ENCODE measurements at regions not wholly inside any gene's neighbourhood (a gene's known extent, or its start where the extent isn't known, plus 50 kb on each side); places are given as distances from the start of the nearest gene placed in this dataset.
"Not testable (repeated sequence)": the region's sequence is repeated elsewhere in the genome, so short reads cannot be mapped to it uniquely, and the experiment has no call there.

- no peak for DNase-seq (ENCODE audit: low spot score)
These were observed 51.5 kb upstream of the PHF21B start for GRCh38 chr22:45061332-45061731.

GRCh38 chr22:45064313-45065278 lies 54.8 kb upstream of the PHF21B start:
- DNase-seq (ENCODE audit: low spot score) = no peak

- no peak for DNase-seq (ENCODE audit: low spot score)
These were observed 55.9 kb upstream of the PHF21B start for GRCh38 chr22:45065726-45066125.

GRCh38 chr22:45067731-45068130 lies 57.9 kb upstream of the PHF21B start:
- DNase-seq (ENCODE audit: low spot score) = no peak

GRCh38 chr22:45069925-45070324 lies 60.1 kb upstream of the PHF21B start:
- DNase-seq (ENCODE audit: low spot score) = no peak

GRCh38 chr22:45071618-45072017 lies 61.8 kb upstream of the PHF21B start:
- no peak for DNase-seq (ENCODE audit: low spot score)

GRCh38 chr22:45072322-45072903 lies 62.6 kb upstream of the PHF21B start:
- no peak for DNase-seq (ENCODE audit: low spot score)

GRCh38 chr22:45073064-45073463 lies 63.3 kb upstream of the PHF21B start:
- DNase-seq (ENCODE audit: low spot score) = no peak

GRCh38 chr22:45077286-45077685 lies 67.5 kb upstream of the PHF21B start:
- no peak for DNase-seq (ENCODE audit: low spot score)

GRCh38 chr22:45077826-45078334 lies 68.1 kb upstream of the PHF21B start:
- no peak for DNase-seq (ENCODE audit: low spot score)

- DNase-seq (ENCODE audit: low spot score) = no peak
These were observed 73.0 kb upstream of the PHF21B start for GRCh38 chr22:45082795-45083194.

- no peak for DNase-seq (ENCODE audit: low spot score)
These were observed 74.0 kb upstream of the PHF21B start for GRCh38 chr22:45083659-45084305.

GRCh38 chr22:45084400-45084920 lies 74.7 kb upstream of the PHF21B start:
- no peak for DNase-seq (ENCODE audit: low spot score)

GRCh38 chr22:45087802-45088201 lies 75.9 kb upstream of the NUP50 start:
- DNase-seq (ENCODE audit: low spot score) = no peak

GRCh38 chr22:45088576-45088975 lies 75.1 kb upstream of the NUP50 start:
- DNase-seq (ENCODE audit: low spot score) = no peak

GRCh38 chr22:45090497-45090910 lies 73.2 kb upstream of the NUP50 start:
- no peak for DNase-seq (ENCODE audit: low spot score)

- no peak for DNase-seq (ENCODE audit: low spot score)
These were observed 72.4 kb upstream of the NUP50 start for GRCh38 chr22:45091254-45091854.

- DNase-seq (ENCODE audit: low spot score) = not testable (repeated sequence)
These were observed 71.8 kb upstream of the NUP50 start for GRCh38 chr22:45091875-45092274.

GRCh38 chr22:45092644-45093043 lies 71.1 kb upstream of the NUP50 start:
- no peak for DNase-seq (ENCODE audit: low spot score)

- no peak for DNase-seq (ENCODE audit: low spot score)
These were observed 70.1 kb upstream of the NUP50 start for GRCh38 chr22:45093609-45094008.

- DNase-seq (ENCODE audit: low spot score) = no peak
These were observed 69.5 kb upstream of the NUP50 start for GRCh38 chr22:45094081-45094720.

- no peak for DNase-seq (ENCODE audit: low spot score)
These were observed 68.9 kb upstream of the NUP50 start for GRCh38 chr22:45094825-45095224.

Measured in CD4-positive, alpha-beta T cell treated with Interleukin-2 at 100 ng/mL for 4 hours (primary cell).